ENCODE measurements at regions not wholly inside any gene's neighbourhood (a gene's known extent, or its start where the extent isn't known, plus 50 kb on each side); places are given as distances from the start of the nearest gene placed in this dataset.
"Not testable (repeated sequence)": the region's sequence is repeated elsewhere in the genome, so short reads cannot be mapped to it uniquely, and the experiment has no call there.

GRCh38 chr2:75870651-75871137, 160.0 kb upstream of the GCFC2 start:
- no peak for DNase-seq

- DNase-seq, result no peak
Measured at GRCh38 chr2:75870133-75870532, 159.4 kb upstream of the GCFC2 start.

- no peak for DNase-seq
Measured at GRCh38 chr2:75865702-75866101, 155.0 kb upstream of the GCFC2 start.

GRCh38 chr2:75865083-75865482, 154.4 kb upstream of the GCFC2 start:
- DNase-seq, result no peak

- no peak for DNase-seq
Measured at GRCh38 chr2:75862547-75862946, 151.8 kb upstream of the GCFC2 start.

GRCh38 chr2:75853436-75853835, 142.7 kb upstream of the GCFC2 start:
- DNase-seq, result no peak

- no peak for DNase-seq
Measured at GRCh38 chr2:75852639-75853038, 141.9 kb upstream of the GCFC2 start.

GRCh38 chr2:75846683-75847190, 136.0 kb upstream of the GCFC2 start:
- no peak for DNase-seq

- no peak for DNase-seq
Measured at GRCh38 chr2:75844651-75845050, 133.9 kb upstream of the GCFC2 start.

- not testable (repeated sequence) for DNase-seq
Measured at GRCh38 chr2:75834588-75834987, 123.9 kb upstream of the GCFC2 start.

GRCh38 chr2:75833386-75833785, 122.7 kb upstream of the GCFC2 start:
- no peak for DNase-seq

GRCh38 chr2:75828826-75829225, 118.1 kb upstream of the GCFC2 start:
- DNase-seq, result no peak

- not testable (repeated sequence) for DNase-seq
Measured at GRCh38 chr2:75823515-75823914, 112.8 kb upstream of the GCFC2 start.

GRCh38 chr2:75822336-75822735, 111.6 kb upstream of the GCFC2 start:
- no peak for DNase-seq

GRCh38 chr2:75820693-75821092, 110.0 kb upstream of the GCFC2 start:
- DNase-seq, result no peak

- no peak for DNase-seq
Measured at GRCh38 chr2:75810611-75811330, 100.1 kb upstream of the GCFC2 start.

GRCh38 chr2:75808793-75809535, 98.2 kb upstream of the GCFC2 start:
- no peak for DNase-seq

GRCh38 chr2:75807992-75808391, 97.3 kb upstream of the GCFC2 start:
- DNase-seq, result no peak

- DNase-seq, result no peak
Measured at GRCh38 chr2:75801234-75801982, 90.7 kb upstream of the GCFC2 start.

GRCh38 chr2:75800456-75800855, 89.7 kb upstream of the GCFC2 start:
- no peak for DNase-seq

GRCh38 chr2:75799859-75800258, 89.1 kb upstream of the GCFC2 start:
- no peak for DNase-seq

GRCh38 chr2:75798569-75798968, 87.9 kb upstream of the GCFC2 start:
- no peak for DNase-seq

GRCh38 chr2:75792996-75793395, 82.3 kb upstream of the GCFC2 start:
- DNase-seq, result no peak
